GM12878 (cell line): ENCODE measurements at regions not wholly inside any gene's neighbourhood (a gene's known extent, or its start where the extent isn't known, plus 50 kb on each side); places are given as distances from the start of the nearest gene placed in this dataset.

Experiments used
- ATAC-seq: fragments of 200-7000 bp; cut with Tn5 transposase; 3 replicates; pipeline ENCODE4 v1.9.1; 2020; ENCODE audit warnings: mild to moderate bottlenecking, moderate library complexity
- BruUV-seq: library from RNA; stranded (reverse); fragments of 400-500 nt; replicated peaks from 2 replicates; lab custom pipeline; 2021; lab: Mats Ljungman, UMichigan
- CTCF ChIA-PET: fragments of 300-600 bp; sonication (Branson Sonifier 250); formaldehyde crosslinking; extraction: SDS; loops from one replicate; lab custom pipeline; 2021; ENCODE audit warnings: inconsistent platforms; lab: Yijun Ruan, JAX
- POLR2A ChIA-PET: fragments of 350-600 bp; formaldehyde crosslinking; extraction: SDS; loops from one replicate; lab custom pipeline; 2021; ENCODE audit warnings: inconsistent platforms; lab: Charles Lee
- RAD21 ChIA-PET: fragments of 300-600 bp; sonication (Branson Sonifier 250); formaldehyde crosslinking; loops from one replicate; lab custom pipeline; 2023; ENCODE audit warnings: antibody characterized with exemption; ENCODE audit not compliant: unreplicated experiment; lab: Charles Lee
- SMC1A ChIA-PET: fragments of 300-600 bp; sonication (Branson Sonifier 250); formaldehyde crosslinking; loops from one replicate; lab custom pipeline; 2023; ENCODE audit not compliant: unreplicated experiment, uncharacterized antibody; lab: Charles Lee
- DNase-seq: peaks from one replicate; pipeline ENCODE4 v3.0.0-alpha.2; 2011; ENCODE audit warnings: low read depth, low spot score
- FAIRE-seq: peaks from 3 replicates; lab custom pipeline; 2011; peaks lifted over from hg19 to GRCh38; lab: Jason Lieb, UNC
- H2AFZ ChIP-seq: 2 replicates; pipeline ENCODE4 v1.6.0; 2011; ENCODE audit warnings: low read depth, low read length, control low read depth; ENCODE audit not compliant: control insufficient read depth
- H3K27ac ChIP-seq: 2 replicates; pipeline ENCODE4 v1.5.1; 2011; ENCODE audit warnings: control low read depth; ENCODE audit not compliant: control insufficient read depth, insufficient read depth
- H3K27me3 ChIP-seq, 2 experiments: replicated peaks in 1 of 2; 2 replicates each; pipeline versions ENCODE4 v1.6.0 to v1.6.1; 2011; ENCODE audit warnings: low read length in 1 of 2; ENCODE audit not compliant: control insufficient read depth in 2 of 2, insufficient read depth in 2 of 2
- H3K36me3 ChIP-seq, 2 experiments: 2 replicates each; pipeline ENCODE4 v1.5.1; 2011; ENCODE audit warnings: low read length in 1 of 2; ENCODE audit not compliant: control insufficient read depth in 2 of 2, insufficient read depth in 2 of 2
- H3K4me1 ChIP-seq: 2 replicates; pipeline ENCODE4 v1.6.1; 2011; ENCODE audit warnings: mild to moderate bottlenecking, low read length, moderate library complexity, mixed read lengths; ENCODE audit not compliant: control insufficient read depth, insufficient read depth
- H3K4me2 ChIP-seq: 2 replicates; pipeline ENCODE4 v1.6.0; 2011; ENCODE audit warnings: control low read depth; ENCODE audit not compliant: control insufficient read depth, insufficient read depth
- H3K4me3 ChIP-seq: fragments of 200-600 bp; sonication (generic); 2 replicates; pipeline ENCODE4 v1.5.1; 2016
- H3K79me2 ChIP-seq: 2 replicates; pipeline ENCODE4 v1.6.0; 2011; ENCODE audit warnings: low read length; ENCODE audit not compliant: control insufficient read depth, insufficient read depth
- H3K9ac ChIP-seq: 2 replicates; pipeline ENCODE4 v1.8.0; 2011; ENCODE audit warnings: low read length, control low read depth, mixed read lengths; ENCODE audit not compliant: control insufficient read depth, insufficient read depth
- H3K9me3 ChIP-seq: replicated peaks from 3 replicates; pipeline ENCODE4 v1.5.1; 2011; ENCODE audit warnings: mild to moderate bottlenecking, low read length; ENCODE audit not compliant: control insufficient read depth, insufficient read depth
- H4K20me1 ChIP-seq: 2 replicates; pipeline ENCODE4 v1.6.0; 2011; ENCODE audit not compliant: control insufficient read depth, insufficient read depth
- E4F1 ChIP-seq: fragments of 450-650 bp; IDR thresholded peaks from 2 replicates; pipeline ENCODE4 v1.6.1; 2018; ENCODE audit warnings: borderline replicate concordance, mild to moderate bottlenecking; ENCODE audit not compliant: partially characterized antibody
- EP300 ChIP-seq, 2 experiments: fragments of 150-350 bp in 1 of 2; IDR thresholded peaks; 2 replicates each; pipeline ENCODE4 v1.6.1; 2011 to 2012; ENCODE audit warnings: low read depth in 2 of 2, low read length in 2 of 2, borderline replicate concordance in 1 of 2, improper control_type of control experiment in 1 of 2, inconsistent platforms in 1 of 2; ENCODE audit not compliant: control insufficient read depth in 1 of 2
- GABPA ChIP-seq: IDR thresholded peaks from 2 replicates; pipeline ENCODE4 v1.6.1; 2014; ENCODE audit warnings: antibody characterized with exemption, low read depth, mild to moderate bottlenecking, inconsistent platforms
- KLF5 ChIP-seq: fragments of 450-650 bp; IDR thresholded peaks from 2 replicates; pipeline ENCODE4 v1.6.1; 2014; ENCODE audit warnings: mild to moderate bottlenecking; ENCODE audit not compliant: partially characterized antibody
- MTA2 ChIP-seq: fragments of 450-650 bp; IDR thresholded peaks from 2 replicates; pipeline ENCODE4 v1.6.1; 2016; ENCODE audit warnings: low read depth, mild to moderate bottlenecking, moderate library complexity
- MYB ChIP-seq: fragments of 150-350 bp; IDR thresholded peaks from 2 replicates; pipeline ENCODE4 v1.6.1; 2014; ENCODE audit warnings: mild to moderate bottlenecking, low read depth, low read length, borderline replicate concordance
- RFX5 ChIP-seq: IDR thresholded peaks from 2 replicates; pipeline ENCODE4 v1.6.1; 2011; ENCODE audit warnings: low read depth, low read length, improper control_type of control experiment
- SMC3 ChIP-seq: IDR thresholded peaks from 2 replicates; pipeline ENCODE4 v1.6.1; 2011; ENCODE audit warnings: low read length, improper control_type of control experiment, borderline replicate concordance
- SP1 ChIP-seq: IDR thresholded peaks from one replicate; pipeline ENCODE4 v1.6.1; 2011; ENCODE audit warnings: low read depth, low read length
- SREBF1 ChIP-seq: IDR thresholded peaks from 2 replicates; pipeline ENCODE4 v1.6.1; 2012; ENCODE audit warnings: mild to moderate bottlenecking, low read length
- SUZ12 ChIP-seq: fragments of 200-600 bp; sonication (generic); IDR thresholded peaks from one replicate; pipeline ENCODE4 v1.6.1; 2018; ENCODE audit warnings: antibody characterized with exemption, mild to moderate bottlenecking; ENCODE audit not compliant: unreplicated experiment
- TBL1XR1 ChIP-seq: IDR thresholded peaks from 2 replicates; pipeline ENCODE4 v1.6.1; 2012; ENCODE audit warnings: low read depth, low read length, improper control_type of control experiment
- ZNF24 ChIP-seq: fragments of 450-650 bp; IDR thresholded peaks from 2 replicates; pipeline ENCODE4 v1.6.1; 2017; ENCODE audit warnings: antibody characterized with exemption, mild to moderate bottlenecking
- WGBS: methylation state at CpG from one replicate; pipeline ENCODE4 v1.1.6; 2016; ENCODE audit warnings: low lambda C conversion rate; ENCODE audit not compliant: insufficient replicate concordance, insufficient coverage; ENCODE audit errors: missing lambda C conversion rate; 5-methylcytosine and 5-hydroxymethylcytosine counted together
- in situ Hi-C: fragments of 300-500 bp; cut with MboI; formaldehyde crosslinking; loops from 9 replicates; pipeline ENCODE4 v1.14.3; 2018; ENCODE audit warnings: mixed read lengths
- intact Hi-C: fragments of 100-400 bp; cut with micrococcal nuclease; formaldehyde crosslinking; loops from one replicate; pipeline ENCODE4 v1.14.2; 2022; ENCODE audit not compliant: unreplicated experiment

GRCh38 chr7:25624051-25624450 is 395.8 kb upstream of the NPVF start:
- intact Hi-C loops: no loop called here
- ATAC-seq (no peak), DNase-seq (no peak), FAIRE-seq (no peak)
- Histone ChIP-seq H2AFZ (no peak overlapping the region), H3K4me3 (no peak overlapping the region), H3K4me1 (no peaks in the 10 kb centered on the region), H3K36me3 (no peaks in the 10 kb centered on the region), H3K4me2 (no peak overlapping the region), H3K27me3 (no peaks in the 10 kb centered on the region; a peak in 2 of 4 replicates), H4K20me1 (no peaks in the 10 kb centered on the region), H3K9ac (no peak overlapping the region), H3K79me2 (no peaks in the 10 kb centered on the region), H3K27ac (no peak overlapping the region)
- ChIA-PET POLR2A (no interaction called here), SMC1A (no interaction called here), CTCF (interaction anchor here (0.5 kb wide), 1 partner anchor 1584 kb away, joined by 3 read pairs; no protein-coding TSS in a partner anchor), RAD21 (no interaction called here)
- WGBS: 26% methylated on average over 3 of the region's 3 CpGs
- in situ Hi-C loops: no loop called here
- no TSS peak for BruUV-seq
- TF ChIP-seq E4F1 (no peak), SP1 (no peak), KLF5 (no peak)
- TF ChIP-seq, all 136 proteins: peak for 0
- H3K9me3 ChIP-seq: no peaks in the 10 kb centered on the region

GRCh38 chr7:25624833-25625232 is 396.5 kb upstream of the NPVF start:
- FAIRE-seq (no peak), DNase-seq (no peak), ATAC-seq (no peak)
- H3K4me2 ChIP-seq: no peak overlapping the region
- no peaks in the 10 kb centered on the region for H4K20me1 ChIP-seq
- in situ Hi-C loops: no loop called here
- H3K4me1 ChIP-seq: no peaks in the 10 kb centered on the region
- intact Hi-C loops: no loop called here
- 3% methylated on average over 8 of the region's 8 CpGs for WGBS
- H3K27me3 ChIP-seq: no peaks in the 10 kb centered on the region; a peak in 3 of 4 replicates
- H3K4me3 ChIP-seq: no peak overlapping the region
- no peak overlapping the region for H3K9ac ChIP-seq
- H3K9me3 ChIP-seq: no peaks in the 10 kb centered on the region
- ChIA-PET SMC1A (no interaction called here), POLR2A (no interaction called here), RAD21 (no interaction called here), CTCF (no interaction called here)
- H2AFZ ChIP-seq: no peak overlapping the region
- no TSS peak for BruUV-seq
- no peak overlapping the region for H3K27ac ChIP-seq
- H3K36me3 ChIP-seq: no peaks in the 10 kb centered on the region
- no peaks in the 10 kb centered on the region for H3K79me2 ChIP-seq
- no peak for TF ChIP-seq MTA2
- no peak for TF ChIP-seq SUZ12
- TF ChIP-seq RFX5: no peak
- TF ChIP-seq E4F1: no peak
- no peak for TF ChIP-seq SREBF1
- TF ChIP-seq GABPA: no peak
- TF ChIP-seq SMC3: no peak
- no peak for TF ChIP-seq EP300 (IDR thresholded peaks at IDR 0.05; ENCODE audit: borderline replicate concordance in 1 of 2, control insufficient read depth in 1 of 2, low read depth in 2 of 2, low read length in 2 of 2)
- TF ChIP-seq TBL1XR1: no peak
- no peak for TF ChIP-seq MYB
- no peak for TF ChIP-seq ZNF24
